Breast epithelium (tissue), 4 donors: ENCODE measurements at regions not wholly inside any gene's neighbourhood (a gene's known extent, or its start where the extent isn't known, plus 50 kb on each side); places are given as distances from the start of the nearest gene placed in this dataset.

Experiments used
- DNase-seq, 2 donors: peaks; one replicate each; pipeline ENCODE4 v3.0.0-alpha.2; 2019; ENCODE audit warnings: low spot score in 2 of 2
- H3K27ac ChIP-seq, 2 donors: fragments of 200-600 bp; sonication (generic) in 1 of 2; one replicate each; pipeline ENCODE4 v1.5.1; 2016 to 2019; ENCODE audit warnings: mild to moderate bottlenecking in 1 of 2
- H3K27me3 ChIP-seq, 2 donors: fragments of 200-600 bp; sonication (generic) in 1 of 2; one replicate each; pipeline versions ENCODE4 v1.5.1 to v1.6.0; 2017 to 2019; ENCODE audit warnings: control low read depth in 1 of 2, mild to moderate bottlenecking in 1 of 2
- H3K36me3 ChIP-seq: fragments of 200-600 bp; one replicate; pipeline ENCODE4 v1.5.1; 2019
- H3K4me1 ChIP-seq, 2 donors: fragments of 200-600 bp; sonication (generic); one replicate each; pipeline ENCODE4 v1.5.1; 2016 to 2019; ENCODE audit warnings: control low read depth in 1 of 2
- H3K4me3 ChIP-seq, 3 donors: fragments of 200-600 bp; sonication (generic); 1 replicate in 2 of 3; 2 replicates in 1 of 3; pipeline ENCODE4 v1.5.1; 2016 to 2019; ENCODE audit warnings: mild to moderate bottlenecking in 3 of 3, moderate library complexity in 2 of 3
- H3K9me3 ChIP-seq, 2 donors: fragments of 200-600 bp; sonication (generic) in 1 of 2; one replicate each; pipeline ENCODE4 v1.5.1; 2016 to 2019; ENCODE audit warnings: control low read depth in 1 of 2
- POLR2A ChIP-seq: fragments of 450-650 bp; IDR thresholded peaks from one replicate; pipeline ENCODE4 v1.6.1; 2016; ENCODE audit warnings: antibody characterized with exemption, mild to moderate bottlenecking, moderate library complexity
- POLR2AphosphoS5 ChIP-seq, 3 donors: sonication (generic); formaldehyde crosslinking; IDR thresholded peaks; one replicate each; pipeline ENCODE4 v1.6.1; 2017; ENCODE audit warnings: antibody characterized with exemption in 3 of 3
- intact Hi-C: fragments of 100-400 bp; cut with DNase I; formaldehyde crosslinking; loops from one replicate; pipeline ENCODE4 v1.15.1; 2023; ENCODE audit warnings: low total_unique reads
- TF ChIP-seq, protein P1 (sequence below), 3 donors: fragments of 450-650 bp; IDR thresholded peaks; one replicate each; pipeline ENCODE4 v1.5.1; 2016 to 2017; ENCODE audit warnings: antibody characterized with exemption in 3 of 3, mild to moderate bottlenecking in 3 of 3, moderate library complexity in 3 of 3

GRCh38 chr10:83931669-83932068, 207.6 kb upstream of the GHITM start:
- Histone ChIP-seq H3K9me3 (no peaks in the 10 kb centered on the region), H3K36me3 (no peaks in the 10 kb centered on the region), H3K4me3 (no peak overlapping the region), H3K4me1 (no peaks in the 10 kb centered on the region), H3K27me3 (no peaks in the 10 kb centered on the region), H3K27ac (no peak overlapping the region)
- TF ChIP-seq, protein P1, sequence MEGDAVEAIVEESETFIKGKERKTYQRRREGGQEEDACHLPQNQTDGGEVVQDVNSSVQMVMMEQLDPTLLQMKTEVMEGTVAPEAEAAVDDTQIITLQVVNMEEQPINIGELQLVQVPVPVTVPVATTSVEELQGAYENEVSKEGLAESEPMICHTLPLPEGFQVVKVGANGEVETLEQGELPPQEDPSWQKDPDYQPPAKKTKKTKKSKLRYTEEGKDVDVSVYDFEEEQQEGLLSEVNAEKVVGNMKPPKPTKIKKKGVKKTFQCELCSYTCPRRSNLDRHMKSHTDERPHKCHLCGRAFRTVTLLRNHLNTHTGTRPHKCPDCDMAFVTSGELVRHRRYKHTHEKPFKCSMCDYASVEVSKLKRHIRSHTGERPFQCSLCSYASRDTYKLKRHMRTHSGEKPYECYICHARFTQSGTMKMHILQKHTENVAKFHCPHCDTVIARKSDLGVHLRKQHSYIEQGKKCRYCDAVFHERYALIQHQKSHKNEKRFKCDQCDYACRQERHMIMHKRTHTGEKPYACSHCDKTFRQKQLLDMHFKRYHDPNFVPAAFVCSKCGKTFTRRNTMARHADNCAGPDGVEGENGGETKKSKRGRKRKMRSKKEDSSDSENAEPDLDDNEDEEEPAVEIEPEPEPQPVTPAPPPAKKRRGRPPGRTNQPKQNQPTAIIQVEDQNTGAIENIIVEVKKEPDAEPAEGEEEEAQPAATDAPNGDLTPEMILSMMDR (IDR thresholded peaks at IDR 0.05) = no peak
- TF ChIP-seq POLR2AphosphoS5 (IDR thresholded peaks at IDR 0.05) (no peak), POLR2A (no peak)
- no peak for DNase-seq
- intact Hi-C loops = no loop called here

- Histone ChIP-seq H3K27ac (no peak overlapping the region), H3K4me3 (no peak overlapping the region), H3K27me3 (no peaks in the 10 kb centered on the region), H3K36me3 (no peaks in the 10 kb centered on the region), H3K4me1 (no peaks in the 10 kb centered on the region), H3K9me3 (no peaks in the 10 kb centered on the region)
- TF ChIP-seq POLR2AphosphoS5 (IDR thresholded peaks at IDR 0.05) = no peak
- TF ChIP-seq, protein P1 (IDR thresholded peaks at IDR 0.05) = no peak
- TF ChIP-seq POLR2A = no peak
- DNase-seq = no peak
- intact Hi-C loops = no loop called here
These were observed 207.1 kb upstream of the GHITM start for GRCh38 chr10:83932245-83932644.

- intact Hi-C loops = no loop called here
These were observed 205.2 kb upstream of the GHITM start for GRCh38 chr10:83934062-83934461.

DNA sequence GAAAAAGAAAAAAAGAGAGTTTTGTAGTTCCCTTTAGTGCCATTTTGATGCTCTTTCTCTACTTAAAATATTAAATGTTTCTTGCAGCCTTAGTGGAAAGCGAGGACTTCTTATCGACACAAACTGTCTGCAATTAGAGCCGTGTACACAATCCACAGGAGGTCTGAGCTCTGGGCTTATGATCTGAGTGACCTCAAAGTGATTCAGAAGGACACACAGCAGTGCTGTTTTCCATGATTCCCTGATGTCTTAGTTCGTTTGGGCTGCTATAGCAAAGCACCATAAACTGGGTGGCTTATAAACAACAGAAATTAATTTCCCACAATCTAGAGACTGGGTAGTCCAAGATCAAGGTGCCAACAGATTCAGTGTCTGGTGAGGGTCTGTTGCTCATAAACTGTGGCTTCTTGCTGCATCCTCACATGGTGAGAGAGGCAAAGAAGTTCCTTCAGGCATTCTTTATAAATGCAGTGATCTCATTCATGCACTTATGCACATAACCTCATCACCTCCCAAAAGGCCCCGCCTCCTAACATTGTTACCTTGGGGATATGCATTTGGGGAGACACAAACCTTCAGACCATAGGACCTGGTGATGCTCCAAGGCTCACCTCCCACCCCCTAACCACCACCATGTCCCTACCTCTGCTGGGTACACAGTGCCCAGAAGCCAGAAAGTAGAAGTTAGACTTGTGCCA, 204.5 kb upstream of the GHITM start:
- TF ChIP-seq, protein P1 (IDR thresholded peaks at IDR 0.05) = no peak
- TF ChIP-seq POLR2A (no peak), POLR2AphosphoS5 (IDR thresholded peaks at IDR 0.05) (no peak)
- Histone ChIP-seq H3K4me3 (no peak overlapping the region), H3K27me3 (no peaks in the 10 kb centered on the region), H3K9me3 (no peaks in the 10 kb centered on the region), H3K27ac (no peak overlapping the region), H3K36me3 (no peaks in the 10 kb centered on the region), H3K4me1 (no peaks in the 10 kb centered on the region)
- no peak for DNase-seq
- intact Hi-C loops = no loop called here

More at GRCh38 chr10:83934062-83934461, 205.2 kb upstream of the GHITM start:
- Histone ChIP-seq H3K27me3 (no peaks in the 10 kb centered on the region), H3K36me3 (no peaks in the 10 kb centered on the region), H3K4me1 (no peaks in the 10 kb centered on the region), H3K9me3 (no peaks in the 10 kb centered on the region), H3K27ac (no peak overlapping the region), H3K4me3 (no peak overlapping the region)
- TF ChIP-seq, protein P1 (IDR thresholded peaks at IDR 0.05) = no peak
- no peak for DNase-seq

DNA sequence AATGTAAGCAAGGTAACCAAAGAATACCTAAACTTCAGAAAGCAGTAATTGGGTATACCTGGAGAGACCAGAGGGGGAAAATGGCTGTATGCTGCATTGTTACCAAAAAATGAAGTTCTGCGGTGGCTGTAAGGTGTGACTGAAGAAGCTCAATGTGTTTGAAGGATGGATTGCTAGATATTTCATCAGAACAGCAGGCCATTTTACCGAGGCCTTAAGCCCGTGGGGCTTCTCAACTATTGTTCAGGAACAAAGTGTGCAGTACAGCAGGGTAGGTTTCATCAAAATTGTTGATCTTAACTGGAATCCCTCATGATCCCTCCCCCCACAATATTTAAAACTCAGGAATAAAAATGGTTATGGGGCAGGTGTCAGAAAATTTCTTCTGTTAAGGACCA, 204.0 kb upstream of the GHITM start:
- H3K27me3 ChIP-seq = no peaks in the 10 kb centered on the region
- no peak for TF ChIP-seq POLR2AphosphoS5 (IDR thresholded peaks at IDR 0.05)
- TF ChIP-seq POLR2A = no peak
- TF ChIP-seq, protein P1 (IDR thresholded peaks at IDR 0.05) = no peak
- no peaks in the 10 kb centered on the region for H3K9me3 ChIP-seq
- no peak overlapping the region for H3K4me3 ChIP-seq
- intact Hi-C loops = no loop called here
- DNase-seq = no peak
- H3K27ac ChIP-seq = no peak overlapping the region
- no peaks in the 10 kb centered on the region for H3K4me1 ChIP-seq
- no peaks in the 10 kb centered on the region for H3K36me3 ChIP-seq
